HG03520 (cell line): ENCODE measurements at regions not wholly inside any gene's neighbourhood (a gene's known extent, or its start where the extent isn't known, plus 50 kb on each side); places are given as distances from the start of the nearest gene placed in this dataset.
"Not testable (repeated sequence)": the region's sequence is repeated elsewhere in the genome, so short reads cannot be mapped to it uniquely, and the experiment has no call there.

ENCODE experiments used
- ATAC-seq: cut with Tn5 transposase; IDR thresholded peaks from one replicate; pipeline ENCODE4 v1.9.1; 2021; ENCODE audit warnings: mild to moderate bottlenecking, moderate library complexity; ENCODE audit not compliant: unreplicated experiment

- ATAC-seq = no peak
These were observed 93.9 kb upstream of the AMN1 start for GRCh38 chr12:31822761-31823160.

- ATAC-seq = no peak
These were observed 92.7 kb upstream of the AMN1 start for GRCh38 chr12:31821484-31821883.

GRCh38 chr12:31820832-31821231, 92.0 kb upstream of the AMN1 start:
- ATAC-seq = no peak

- ATAC-seq = no peak
These were observed 90.6 kb upstream of the AMN1 start for GRCh38 chr12:31819427-31819826.

GRCh38 chr12:31818623-31819268, 89.9 kb upstream of the AMN1 start:
- ATAC-seq = no peak

- no peak for ATAC-seq
These were observed 88.3 kb upstream of the AMN1 start for GRCh38 chr12:31817120-31817519.

GRCh38 chr12:31815096-31815495, 86.3 kb upstream of the AMN1 start:
- ATAC-seq = no peak

GRCh38 chr12:31813305-31813704, 84.5 kb upstream of the AMN1 start:
- no peak for ATAC-seq

GRCh38 chr12:31807773-31808097, 78.9 kb upstream of the AMN1 start:
- no peak for ATAC-seq

- not testable (repeated sequence) for ATAC-seq
These were observed 78.4 kb upstream of the AMN1 start for GRCh38 chr12:31807081-31807772.

GRCh38 chr12:31805681-31806080, 76.9 kb upstream of the AMN1 start:
- ATAC-seq = not testable (repeated sequence)

- not testable (repeated sequence) for ATAC-seq
These were observed 75.9 kb upstream of the AMN1 start for GRCh38 chr12:31804707-31805106.

- peak; percentile 39 for ATAC-seq
These were observed 75.3 kb upstream of the AMN1 start for GRCh38 chr12:31804185-31804504.

- ATAC-seq = no peak
These were observed 74.7 kb upstream of the AMN1 start for GRCh38 chr12:31803306-31804184.

GRCh38 chr12:31801872-31802271, 73.1 kb upstream of the AMN1 start:
- ATAC-seq = no peak

GRCh38 chr12:31797230-31797872, 68.5 kb upstream of the AMN1 start:
- ATAC-seq = no peak

GRCh38 chr12:31796270-31796951, 67.6 kb upstream of the AMN1 start:
- ATAC-seq = no peak

- ATAC-seq = no peak
These were observed 65.9 kb upstream of the AMN1 start for GRCh38 chr12:31794745-31795144.

- not testable (repeated sequence) for ATAC-seq
These were observed 62.4 kb upstream of the AMN1 start for GRCh38 chr12:31791265-31791664.

- ATAC-seq = no peak
These were observed 61.9 kb upstream of the AMN1 start for GRCh38 chr12:31790759-31791158.

GRCh38 chr12:31785318-31785717, 56.5 kb upstream of the AMN1 start:
- ATAC-seq = no peak
